Mononuclear cell (primary cell): ENCODE measurements at regions not wholly inside any gene's neighbourhood (a gene's known extent, or its start where the extent isn't known, plus 50 kb on each side); places are given as distances from the start of the nearest gene placed in this dataset.

Source experiments
- H3K27me3 ChIP-seq: 2 replicates; pipeline ENCODE4 v1.6.0; 2011; ENCODE audit warnings: low read length, control low read depth; ENCODE audit not compliant: insufficient read depth
- H3K4me1 ChIP-seq: 2 replicates; pipeline ENCODE4 v1.5.1; 2011; ENCODE audit warnings: mild to moderate bottlenecking, low read length, control low read depth; ENCODE audit not compliant: insufficient read depth
- H3K4me3 ChIP-seq: 2 replicates; pipeline ENCODE4 v1.5.1; 2011; ENCODE audit warnings: mild to moderate bottlenecking, low read length, moderate library complexity
- H3K9me3 ChIP-seq: 2 replicates; pipeline ENCODE4 v1.5.1; 2011; ENCODE audit warnings: low read depth, mild to moderate bottlenecking, control low read depth, low read length

GRCh38 chr2:60170272-60170671 lies 383.2 kb downstream of the BCL11A start:
- Histone ChIP-seq H3K4me3 (no peak overlapping the region), H3K27me3 (no peaks in the 10 kb centered on the region), H3K4me1 (no peaks in the 10 kb centered on the region), H3K9me3 (no peaks in the 10 kb centered on the region)

GRCh38 chr2:60168247-60168646 lies 385.2 kb downstream of the BCL11A start:
- Histone ChIP-seq H3K27me3 (no peaks in the 10 kb centered on the region), H3K4me3 (no peak overlapping the region), H3K4me1 (no peaks in the 10 kb centered on the region), H3K9me3 (no peaks in the 10 kb centered on the region)

- H3K27me3 ChIP-seq = no peaks in the 10 kb centered on the region
- no peaks in the 10 kb centered on the region for H3K4me1 ChIP-seq
- H3K4me3 ChIP-seq = no peak overlapping the region
- no peaks in the 10 kb centered on the region for H3K9me3 ChIP-seq
Measured at GRCh38 chr2:60167089-60167488, 386.4 kb downstream of the BCL11A start.

GRCh38 chr2:60163691-60164090 lies 389.8 kb downstream of the BCL11A start:
- Histone ChIP-seq H3K4me1 (no peaks in the 10 kb centered on the region), H3K27me3 (no peaks in the 10 kb centered on the region), H3K4me3 (no peak overlapping the region), H3K9me3 (no peaks in the 10 kb centered on the region)

- no peak overlapping the region for H3K4me3 ChIP-seq
- no peaks in the 10 kb centered on the region for H3K27me3 ChIP-seq
- H3K9me3 ChIP-seq = no peaks in the 10 kb centered on the region
- H3K4me1 ChIP-seq = no peaks in the 10 kb centered on the region
Measured at GRCh38 chr2:60159519-60159918, 393.9 kb downstream of the BCL11A start.

- H3K27me3 ChIP-seq = no peaks in the 10 kb centered on the region
- H3K9me3 ChIP-seq = no peaks in the 10 kb centered on the region
- no peaks in the 10 kb centered on the region for H3K4me1 ChIP-seq
- no peak overlapping the region for H3K4me3 ChIP-seq
Measured at GRCh38 chr2:60158262-60158661, 395.2 kb downstream of the BCL11A start.

- H3K4me1 ChIP-seq = no peaks in the 10 kb centered on the region
- no peaks in the 10 kb centered on the region for H3K9me3 ChIP-seq
- no peak overlapping the region for H3K4me3 ChIP-seq
- H3K27me3 ChIP-seq = no peaks in the 10 kb centered on the region
Measured at GRCh38 chr2:60157283-60157682, 396.2 kb downstream of the BCL11A start.

- H3K9me3 ChIP-seq = no peaks in the 10 kb centered on the region
- H3K4me1 ChIP-seq = peaks cover 2% of the 10 kb centered on the region
- H3K27me3 ChIP-seq = no peaks in the 10 kb centered on the region
- no peak overlapping the region for H3K4me3 ChIP-seq
Measured at GRCh38 chr2:60154142-60154541, 399.3 kb downstream of the BCL11A start.

GRCh38 chr2:60152226-60152833 lies 401.1 kb downstream of the BCL11A start:
- Histone ChIP-seq H3K9me3 (no peaks in the 10 kb centered on the region), H3K27me3 (no peaks in the 10 kb centered on the region), H3K4me1 (peaks cover 10% of the 10 kb centered on the region), H3K4me3 (no peak overlapping the region)

- H3K4me3 ChIP-seq = no peak overlapping the region
- no peaks in the 10 kb centered on the region for H3K27me3 ChIP-seq
- H3K4me1 ChIP-seq = peaks cover 10% of the 10 kb centered on the region
- no peaks in the 10 kb centered on the region for H3K9me3 ChIP-seq
Measured at GRCh38 chr2:60149176-60149575, 404.3 kb downstream of the BCL11A start.

- H3K27me3 ChIP-seq = no peaks in the 10 kb centered on the region
- H3K9me3 ChIP-seq = no peaks in the 10 kb centered on the region
- no peak overlapping the region for H3K4me3 ChIP-seq
- H3K4me1 ChIP-seq = peaks cover 10% of the 10 kb centered on the region
Measured at GRCh38 chr2:60148716-60149115, 404.7 kb downstream of the BCL11A start.

- Histone ChIP-seq H3K9me3 (no peaks in the 10 kb centered on the region), H3K27me3 (no peaks in the 10 kb centered on the region), H3K4me1 (no peaks in the 10 kb centered on the region), H3K4me3 (no peak overlapping the region)
Measured at GRCh38 chr2:60140185-60140584, 413.3 kb downstream of the BCL11A start.

- H3K4me3 ChIP-seq = no peak overlapping the region
- H3K27me3 ChIP-seq = no peaks in the 10 kb centered on the region
Measured at GRCh38 chr2:60136913-60137312, 416.5 kb downstream of the BCL11A start.

GRCh38 chr2:60127191-60127590 lies 426.3 kb downstream of the BCL11A start:
- no peaks in the 10 kb centered on the region for H3K4me1 ChIP-seq
- H3K9me3 ChIP-seq = no peaks in the 10 kb centered on the region
- H3K4me3 ChIP-seq = no peak overlapping the region
- H3K27me3 ChIP-seq = no peaks in the 10 kb centered on the region

More at GRCh38 chr2:60136913-60137312, 416.5 kb downstream of the BCL11A start:
- H3K4me1 ChIP-seq = no peaks in the 10 kb centered on the region
- H3K9me3 ChIP-seq = no peaks in the 10 kb centered on the region

GRCh38 chr2:60125611-60126426 lies 427.6 kb downstream of the BCL11A start:
- Histone ChIP-seq H3K27me3 (no peaks in the 10 kb centered on the region), H3K9me3 (no peaks in the 10 kb centered on the region), H3K4me3 (no peak overlapping the region), H3K4me1 (no peaks in the 10 kb centered on the region)

GRCh38 chr2:60119778-60120177 lies 433.7 kb downstream of the BCL11A start:
- Histone ChIP-seq H3K4me3 (no peak overlapping the region), H3K4me1 (no peaks in the 10 kb centered on the region), H3K27me3 (no peaks in the 10 kb centered on the region), H3K9me3 (no peaks in the 10 kb centered on the region)
